ENCODE measurements at regions not wholly inside any gene's neighbourhood (a gene's known extent, or its start where the extent isn't known, plus 50 kb on each side); places are given as distances from the start of the nearest gene placed in this dataset.
A peak's percentile ranks its signal among the peaks of the same experiment; 100 is the strongest.

DNA sequence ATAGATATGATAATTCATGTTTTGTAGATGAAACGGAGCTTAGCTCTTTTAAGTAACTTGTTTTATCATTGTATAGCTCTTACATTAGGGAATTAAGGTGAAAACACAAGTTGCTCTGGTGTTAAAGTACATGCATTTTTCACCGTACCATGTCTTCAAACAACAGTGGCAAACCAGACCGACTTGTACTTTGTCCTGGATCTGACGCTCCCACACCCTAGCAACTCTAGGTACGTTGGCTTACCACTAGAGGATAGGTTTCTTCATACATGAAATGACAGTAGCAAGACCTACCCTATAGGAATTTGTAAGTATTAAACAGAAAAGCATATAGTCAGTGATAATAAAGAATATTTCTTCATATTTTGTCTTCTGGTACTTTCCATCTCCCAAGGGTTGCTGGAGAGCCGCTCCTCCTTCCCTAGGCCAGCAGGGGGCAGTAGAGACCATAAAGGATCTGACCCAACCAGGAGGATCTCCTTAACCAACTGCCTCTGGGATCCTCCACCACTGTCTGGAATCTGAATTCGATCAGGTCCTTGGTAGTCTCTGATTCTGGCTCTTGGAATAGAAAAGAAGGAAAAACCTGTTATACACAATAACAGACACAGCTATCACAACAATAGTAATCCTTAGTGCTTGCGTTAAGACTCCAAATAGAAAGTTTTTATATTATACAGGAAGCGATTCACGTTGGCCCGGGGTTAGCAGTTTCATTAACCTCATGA is 136.7 kb downstream of the CAVIN4 start (continued):
- TF ChIP-seq, protein P1, sequence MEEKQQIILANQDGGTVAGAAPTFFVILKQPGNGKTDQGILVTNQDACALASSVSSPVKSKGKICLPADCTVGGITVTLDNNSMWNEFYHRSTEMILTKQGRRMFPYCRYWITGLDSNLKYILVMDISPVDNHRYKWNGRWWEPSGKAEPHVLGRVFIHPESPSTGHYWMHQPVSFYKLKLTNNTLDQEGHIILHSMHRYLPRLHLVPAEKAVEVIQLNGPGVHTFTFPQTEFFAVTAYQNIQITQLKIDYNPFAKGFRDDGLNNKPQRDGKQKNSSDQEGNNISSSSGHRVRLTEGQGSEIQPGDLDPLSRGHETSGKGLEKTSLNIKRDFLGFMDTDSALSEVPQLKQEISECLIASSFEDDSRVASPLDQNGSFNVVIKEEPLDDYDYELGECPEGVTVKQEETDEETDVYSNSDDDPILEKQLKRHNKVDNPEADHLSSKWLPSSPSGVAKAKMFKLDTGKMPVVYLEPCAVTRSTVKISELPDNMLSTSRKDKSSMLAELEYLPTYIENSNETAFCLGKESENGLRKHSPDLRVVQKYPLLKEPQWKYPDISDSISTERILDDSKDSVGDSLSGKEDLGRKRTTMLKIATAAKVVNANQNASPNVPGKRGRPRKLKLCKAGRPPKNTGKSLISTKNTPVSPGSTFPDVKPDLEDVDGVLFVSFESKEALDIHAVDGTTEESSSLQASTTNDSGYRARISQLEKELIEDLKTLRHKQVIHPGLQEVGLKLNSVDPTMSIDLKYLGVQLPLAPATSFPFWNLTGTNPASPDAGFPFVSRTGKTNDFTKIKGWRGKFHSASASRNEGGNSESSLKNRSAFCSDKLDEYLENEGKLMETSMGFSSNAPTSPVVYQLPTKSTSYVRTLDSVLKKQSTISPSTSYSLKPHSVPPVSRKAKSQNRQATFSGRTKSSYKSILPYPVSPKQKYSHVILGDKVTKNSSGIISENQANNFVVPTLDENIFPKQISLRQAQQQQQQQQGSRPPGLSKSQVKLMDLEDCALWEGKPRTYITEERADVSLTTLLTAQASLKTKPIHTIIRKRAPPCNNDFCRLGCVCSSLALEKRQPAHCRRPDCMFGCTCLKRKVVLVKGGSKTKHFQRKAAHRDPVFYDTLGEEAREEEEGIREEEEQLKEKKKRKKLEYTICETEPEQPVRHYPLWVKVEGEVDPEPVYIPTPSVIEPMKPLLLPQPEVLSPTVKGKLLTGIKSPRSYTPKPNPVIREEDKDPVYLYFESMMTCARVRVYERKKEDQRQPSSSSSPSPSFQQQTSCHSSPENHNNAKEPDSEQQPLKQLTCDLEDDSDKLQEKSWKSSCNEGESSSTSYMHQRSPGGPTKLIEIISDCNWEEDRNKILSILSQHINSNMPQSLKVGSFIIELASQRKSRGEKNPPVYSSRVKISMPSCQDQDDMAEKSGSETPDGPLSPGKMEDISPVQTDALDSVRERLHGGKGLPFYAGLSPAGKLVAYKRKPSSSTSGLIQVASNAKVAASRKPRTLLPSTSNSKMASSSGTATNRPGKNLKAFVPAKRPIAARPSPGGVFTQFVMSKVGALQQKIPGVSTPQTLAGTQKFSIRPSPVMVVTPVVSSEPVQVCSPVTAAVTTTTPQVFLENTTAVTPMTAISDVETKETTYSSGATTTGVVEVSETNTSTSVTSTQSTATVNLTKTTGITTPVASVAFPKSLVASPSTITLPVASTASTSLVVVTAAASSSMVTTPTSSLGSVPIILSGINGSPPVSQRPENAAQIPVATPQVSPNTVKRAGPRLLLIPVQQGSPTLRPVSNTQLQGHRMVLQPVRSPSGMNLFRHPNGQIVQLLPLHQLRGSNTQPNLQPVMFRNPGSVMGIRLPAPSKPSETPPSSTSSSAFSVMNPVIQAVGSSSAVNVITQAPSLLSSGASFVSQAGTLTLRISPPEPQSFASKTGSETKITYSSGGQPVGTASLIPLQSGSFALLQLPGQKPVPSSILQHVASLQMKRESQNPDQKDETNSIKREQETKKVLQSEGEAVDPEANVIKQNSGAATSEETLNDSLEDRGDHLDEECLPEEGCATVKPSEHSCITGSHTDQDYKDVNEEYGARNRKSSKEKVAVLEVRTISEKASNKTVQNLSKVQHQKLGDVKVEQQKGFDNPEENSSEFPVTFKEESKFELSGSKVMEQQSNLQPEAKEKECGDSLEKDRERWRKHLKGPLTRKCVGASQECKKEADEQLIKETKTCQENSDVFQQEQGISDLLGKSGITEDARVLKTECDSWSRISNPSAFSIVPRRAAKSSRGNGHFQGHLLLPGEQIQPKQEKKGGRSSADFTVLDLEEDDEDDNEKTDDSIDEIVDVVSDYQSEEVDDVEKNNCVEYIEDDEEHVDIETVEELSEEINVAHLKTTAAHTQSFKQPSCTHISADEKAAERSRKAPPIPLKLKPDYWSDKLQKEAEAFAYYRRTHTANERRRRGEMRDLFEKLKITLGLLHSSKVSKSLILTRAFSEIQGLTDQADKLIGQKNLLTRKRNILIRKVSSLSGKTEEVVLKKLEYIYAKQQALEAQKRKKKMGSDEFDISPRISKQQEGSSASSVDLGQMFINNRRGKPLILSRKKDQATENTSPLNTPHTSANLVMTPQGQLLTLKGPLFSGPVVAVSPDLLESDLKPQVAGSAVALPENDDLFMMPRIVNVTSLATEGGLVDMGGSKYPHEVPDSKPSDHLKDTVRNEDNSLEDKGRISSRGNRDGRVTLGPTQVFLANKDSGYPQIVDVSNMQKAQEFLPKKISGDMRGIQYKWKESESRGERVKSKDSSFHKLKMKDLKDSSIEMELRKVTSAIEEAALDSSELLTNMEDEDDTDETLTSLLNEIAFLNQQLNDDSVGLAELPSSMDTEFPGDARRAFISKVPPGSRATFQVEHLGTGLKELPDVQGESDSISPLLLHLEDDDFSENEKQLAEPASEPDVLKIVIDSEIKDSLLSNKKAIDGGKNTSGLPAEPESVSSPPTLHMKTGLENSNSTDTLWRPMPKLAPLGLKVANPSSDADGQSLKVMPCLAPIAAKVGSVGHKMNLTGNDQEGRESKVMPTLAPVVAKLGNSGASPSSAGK (IDR thresholded peaks at IDR 0.05), result no peak
- no peak for TF ChIP-seq TRIM24 (IDR thresholded peaks at IDR 0.05)
- TF ChIP-seq, protein P2, sequence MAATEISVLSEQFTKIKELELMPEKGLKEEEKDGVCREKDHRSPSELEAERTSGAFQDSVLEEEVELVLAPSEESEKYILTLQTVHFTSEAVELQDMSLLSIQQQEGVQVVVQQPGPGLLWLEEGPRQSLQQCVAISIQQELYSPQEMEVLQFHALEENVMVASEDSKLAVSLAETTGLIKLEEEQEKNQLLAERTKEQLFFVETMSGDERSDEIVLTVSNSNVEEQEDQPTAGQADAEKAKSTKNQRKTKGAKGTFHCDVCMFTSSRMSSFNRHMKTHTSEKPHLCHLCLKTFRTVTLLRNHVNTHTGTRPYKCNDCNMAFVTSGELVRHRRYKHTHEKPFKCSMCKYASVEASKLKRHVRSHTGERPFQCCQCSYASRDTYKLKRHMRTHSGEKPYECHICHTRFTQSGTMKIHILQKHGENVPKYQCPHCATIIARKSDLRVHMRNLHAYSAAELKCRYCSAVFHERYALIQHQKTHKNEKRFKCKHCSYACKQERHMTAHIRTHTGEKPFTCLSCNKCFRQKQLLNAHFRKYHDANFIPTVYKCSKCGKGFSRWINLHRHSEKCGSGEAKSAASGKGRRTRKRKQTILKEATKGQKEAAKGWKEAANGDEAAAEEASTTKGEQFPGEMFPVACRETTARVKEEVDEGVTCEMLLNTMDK (IDR thresholded peaks at IDR 0.05; ENCODE audit: borderline replicate concordance, insufficient read depth, low read depth, low read length, poor library complexity, severe bottlenecking), result peak; percentile 43
- TF ChIP-seq, protein P3, sequence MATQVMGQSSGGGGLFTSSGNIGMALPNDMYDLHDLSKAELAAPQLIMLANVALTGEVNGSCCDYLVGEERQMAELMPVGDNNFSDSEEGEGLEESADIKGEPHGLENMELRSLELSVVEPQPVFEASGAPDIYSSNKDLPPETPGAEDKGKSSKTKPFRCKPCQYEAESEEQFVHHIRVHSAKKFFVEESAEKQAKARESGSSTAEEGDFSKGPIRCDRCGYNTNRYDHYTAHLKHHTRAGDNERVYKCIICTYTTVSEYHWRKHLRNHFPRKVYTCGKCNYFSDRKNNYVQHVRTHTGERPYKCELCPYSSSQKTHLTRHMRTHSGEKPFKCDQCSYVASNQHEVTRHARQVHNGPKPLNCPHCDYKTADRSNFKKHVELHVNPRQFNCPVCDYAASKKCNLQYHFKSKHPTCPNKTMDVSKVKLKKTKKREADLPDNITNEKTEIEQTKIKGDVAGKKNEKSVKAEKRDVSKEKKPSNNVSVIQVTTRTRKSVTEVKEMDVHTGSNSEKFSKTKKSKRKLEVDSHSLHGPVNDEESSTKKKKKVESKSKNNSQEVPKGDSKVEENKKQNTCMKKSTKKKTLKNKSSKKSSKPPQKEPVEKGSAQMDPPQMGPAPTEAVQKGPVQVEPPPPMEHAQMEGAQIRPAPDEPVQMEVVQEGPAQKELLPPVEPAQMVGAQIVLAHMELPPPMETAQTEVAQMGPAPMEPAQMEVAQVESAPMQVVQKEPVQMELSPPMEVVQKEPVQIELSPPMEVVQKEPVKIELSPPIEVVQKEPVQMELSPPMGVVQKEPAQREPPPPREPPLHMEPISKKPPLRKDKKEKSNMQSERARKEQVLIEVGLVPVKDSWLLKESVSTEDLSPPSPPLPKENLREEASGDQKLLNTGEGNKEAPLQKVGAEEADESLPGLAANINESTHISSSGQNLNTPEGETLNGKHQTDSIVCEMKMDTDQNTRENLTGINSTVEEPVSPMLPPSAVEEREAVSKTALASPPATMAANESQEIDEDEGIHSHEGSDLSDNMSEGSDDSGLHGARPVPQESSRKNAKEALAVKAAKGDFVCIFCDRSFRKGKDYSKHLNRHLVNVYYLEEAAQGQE (IDR thresholded peaks at IDR 0.05; ENCODE audit: borderline replicate concordance), result peak; percentile 59
- TF ChIP-seq, protein P3 (CRISPR knock-in tag; IDR thresholded peaks at IDR 0.05; ENCODE audit: low read depth), result no peak
